Skeletal muscle cell (primary cell): ENCODE measurements at regions not wholly inside any gene's neighbourhood (a gene's known extent, or its start where the extent isn't known, plus 50 kb on each side); places are given as distances from the start of the nearest gene placed in this dataset.

Experiments
- DNase-seq: peaks from one replicate; pipeline ENCODE4 v3.0.0-alpha.2; 2010; ENCODE audit warnings: low read depth
- H3K4me3 ChIP-seq: 2 replicates; pipeline ENCODE4 v1.5.1; 2011; ENCODE audit warnings: low read depth, mild to moderate bottlenecking, control low read depth, low read length, moderate library complexity

DNA sequence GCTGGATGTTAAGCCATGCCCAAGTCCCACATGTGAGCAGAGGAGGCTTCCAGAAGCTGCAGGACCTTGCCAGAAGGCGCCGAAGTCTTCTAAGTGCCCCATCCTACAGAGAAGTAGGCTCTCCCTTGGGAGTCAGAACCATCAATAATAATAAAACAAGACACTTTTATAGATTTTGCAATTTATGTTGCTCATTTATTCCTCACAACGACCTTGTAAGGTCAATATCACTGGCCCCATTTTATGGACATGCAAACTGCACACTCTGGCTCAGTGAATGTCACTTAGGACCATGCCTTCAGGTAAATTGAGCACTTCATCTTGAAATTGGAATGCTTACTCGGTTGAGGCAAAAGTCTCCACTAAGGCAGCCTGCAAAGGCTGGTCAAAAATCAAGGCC is 170.4 kb downstream of the BCOR start:
- H3K4me3 ChIP-seq: no peak overlapping the region
- DNase-seq: no peak

GRCh38 chrX:39928704-39929378 is 168.9 kb downstream of the BCOR start:
- DNase-seq: no peak
- H3K4me3 ChIP-seq: no peak overlapping the region

GRCh38 chrX:39929379-39930025 is 168.3 kb downstream of the BCOR start:
- no peak overlapping the region for H3K4me3 ChIP-seq
- no peak for DNase-seq

- no peak overlapping the region for H3K4me3 ChIP-seq
- no peak for DNase-seq
These were observed 166.8 kb downstream of the BCOR start for GRCh38 chrX:39930786-39931528.

- no peak overlapping the region for H3K4me3 ChIP-seq
- no peak for DNase-seq
These were observed 166.1 kb downstream of the BCOR start for GRCh38 chrX:39931529-39932282.

- H3K4me3 ChIP-seq: no peak overlapping the region
- DNase-seq: no peak
These were observed 162.2 kb downstream of the BCOR start for GRCh38 chrX:39935411-39936064.

- no peak for DNase-seq
- H3K4me3 ChIP-seq: no peak overlapping the region
These were observed 160.6 kb downstream of the BCOR start for GRCh38 chrX:39936886-39937770.

- no peak for DNase-seq
- no peak overlapping the region for H3K4me3 ChIP-seq
These were observed 159.3 kb downstream of the BCOR start for GRCh38 chrX:39938466-39938865.

GRCh38 chrX:39939678-39940077 is 158.1 kb downstream of the BCOR start:
- DNase-seq: no peak
- no peak overlapping the region for H3K4me3 ChIP-seq

DNA sequence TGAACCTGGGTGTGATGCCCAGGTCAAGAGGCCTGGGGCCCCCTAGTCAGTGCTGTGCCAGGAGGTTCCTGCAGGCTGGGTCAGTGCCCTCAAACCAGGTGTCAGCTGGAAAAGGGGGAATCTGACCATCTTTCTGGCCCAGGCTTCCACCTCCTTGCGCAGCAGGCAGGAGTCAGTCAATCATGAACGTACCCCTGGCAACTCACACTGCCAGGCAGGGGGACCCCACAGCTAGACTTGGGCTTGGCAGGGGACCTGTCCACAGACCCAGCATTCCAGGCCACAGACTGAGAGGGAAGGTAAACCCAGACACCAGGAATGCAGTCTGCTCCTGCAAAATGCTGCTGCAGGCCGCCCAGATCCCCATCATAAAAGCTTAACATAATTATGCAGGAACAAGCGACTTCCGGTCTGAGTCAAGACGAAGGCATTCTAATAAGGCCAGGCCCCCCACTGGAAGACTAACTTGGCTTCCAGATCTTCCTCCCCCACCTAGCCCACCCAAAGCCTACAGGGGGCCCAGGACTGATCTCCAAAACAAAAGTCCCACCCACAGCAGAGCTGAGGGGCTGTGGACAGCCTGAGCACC is 156.3 kb downstream of the BCOR start:
- DNase-seq: no peak
- H3K4me3 ChIP-seq: no peak overlapping the region

DNA sequence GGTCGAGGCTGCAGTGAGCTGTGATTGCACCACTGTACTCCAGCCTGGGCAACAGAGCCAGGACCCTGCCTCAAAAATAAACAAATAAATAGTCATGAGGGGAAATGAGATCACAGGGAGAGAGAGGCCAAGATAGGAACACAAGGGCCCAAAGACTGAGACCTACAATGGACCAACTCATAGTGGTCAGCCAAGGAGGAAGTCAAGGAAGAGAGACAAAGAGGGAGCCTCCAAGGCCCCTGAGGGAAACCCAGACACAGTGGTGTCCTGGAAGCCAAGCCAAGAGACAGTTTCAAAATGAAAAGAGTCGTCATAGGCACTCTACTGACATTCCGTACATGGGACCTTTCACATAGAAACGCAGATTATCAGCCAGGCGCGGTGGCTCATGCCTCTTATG is 153.3 kb downstream of the BCOR start:
- no peak overlapping the region for H3K4me3 ChIP-seq
- no peak for DNase-seq

- no peak for DNase-seq
- H3K4me3 ChIP-seq: no peak overlapping the region
These were observed 152.0 kb downstream of the BCOR start for GRCh38 chrX:39945709-39946108.

DNA sequence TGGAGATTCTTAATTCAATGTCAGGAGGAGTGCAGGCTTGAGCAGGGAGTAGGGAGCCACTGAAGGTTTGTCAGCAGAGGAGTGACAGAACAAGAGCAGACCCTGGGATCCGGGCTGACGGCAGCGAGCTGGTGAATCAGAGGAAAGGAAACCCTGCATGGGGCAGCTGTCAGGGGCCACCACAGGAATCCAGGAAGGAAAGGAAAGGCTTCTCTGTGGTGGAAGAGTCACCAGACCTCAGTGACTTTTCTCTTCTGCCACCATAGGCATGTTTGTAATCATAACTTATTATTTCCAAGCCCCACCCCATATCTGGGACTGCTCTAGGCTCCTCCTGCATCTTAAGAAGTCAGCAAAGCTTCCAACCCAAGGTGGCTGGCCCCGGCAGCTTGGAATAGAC is 150.9 kb downstream of the BCOR start:
- H3K4me3 ChIP-seq: no peak overlapping the region
- DNase-seq: peak; percentile 52

DNA sequence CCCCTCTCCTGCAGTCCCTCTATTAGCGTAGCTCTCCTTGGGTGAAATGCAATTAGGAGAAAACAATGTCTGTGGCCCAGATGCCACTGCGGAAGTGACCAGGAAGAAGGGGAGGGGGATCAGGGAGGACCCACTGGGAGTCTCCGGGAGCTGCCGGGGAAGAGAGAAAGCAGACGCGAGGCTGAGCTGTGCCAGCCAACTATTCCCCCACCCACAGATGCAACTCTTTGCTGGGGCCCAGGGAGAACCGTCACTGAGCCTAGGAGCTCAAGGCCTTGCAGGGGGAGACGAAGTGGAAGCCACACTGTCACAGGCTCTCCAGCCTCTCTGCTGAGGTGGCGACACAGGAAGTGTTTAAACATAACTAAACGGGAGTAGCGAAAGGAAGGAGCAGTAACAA is 149.2 kb downstream of the BCOR start:
- DNase-seq: no peak
- H3K4me3 ChIP-seq: no peak overlapping the region

GRCh38 chrX:39950018-39950688 is 147.6 kb downstream of the BCOR start:
- DNase-seq: no peak

DNA sequence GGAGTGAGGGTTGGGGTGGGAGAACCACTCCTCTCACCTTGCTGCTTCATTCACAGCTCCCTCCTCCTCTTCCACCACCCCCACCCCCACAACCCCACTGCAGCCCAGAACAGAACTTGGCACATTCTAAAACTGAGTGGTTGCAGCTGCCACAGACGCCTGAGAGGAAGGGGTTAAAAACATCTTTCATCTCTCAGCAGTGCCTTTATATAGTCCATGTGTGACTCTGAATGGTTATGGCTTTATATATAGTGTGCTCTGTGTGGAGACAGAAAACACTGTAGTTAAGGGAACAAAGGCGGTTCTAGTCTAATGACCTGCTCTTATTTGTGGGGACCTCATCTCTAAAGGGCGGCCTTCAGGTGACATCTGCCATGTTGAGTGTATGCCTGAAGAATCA is 144.8 kb downstream of the BCOR start:
- DNase-seq: no peak
- H3K4me3 ChIP-seq: no peak overlapping the region

More at GRCh38 chrX:39950018-39950688, 147.6 kb downstream of the BCOR start:
- H3K4me3 ChIP-seq: no peak overlapping the region

- H3K4me3 ChIP-seq: no peak overlapping the region
- DNase-seq: peak; percentile 41
These were observed 143.9 kb downstream of the BCOR start for GRCh38 chrX:39953879-39954278.

- DNase-seq: no peak
- no peak overlapping the region for H3K4me3 ChIP-seq
These were observed 142.9 kb downstream of the BCOR start for GRCh38 chrX:39954851-39955250.
